Glutamatergic neuron (in vitro differentiated cells): ENCODE measurements at regions not wholly inside any gene's neighbourhood (a gene's known extent, or its start where the extent isn't known, plus 50 kb on each side); places are given as distances from the start of the nearest gene placed in this dataset.
A peak's percentile ranks its signal among the peaks of the same experiment; 100 is the strongest.

ENCODE experiments used
- DNase-seq: peaks from one replicate; pipeline ENCODE4 v3.0.0; 2022
- H3K27ac Mint-ChIP-seq: one replicate; pipeline ENCODE4 v1.8.0; 2020; ENCODE audit warnings: mild to moderate bottlenecking, mixed read lengths, inconsistent platforms; ENCODE audit not compliant: unreplicated experiment
- H3K27me3 Mint-ChIP-seq: one replicate; pipeline ENCODE4 v1.8.0; 2020; ENCODE audit warnings: mild to moderate bottlenecking, moderate library complexity, mixed read lengths, inconsistent platforms; ENCODE audit not compliant: unreplicated experiment
- H3K36me3 Mint-ChIP-seq: one replicate; pipeline ENCODE4 v1.8.0; 2020; ENCODE audit warnings: mild to moderate bottlenecking, mixed read lengths, inconsistent platforms; ENCODE audit not compliant: unreplicated experiment
- H3K4me1 Mint-ChIP-seq: one replicate; pipeline ENCODE4 v1.8.0; 2020; ENCODE audit warnings: mild to moderate bottlenecking, low read depth, mixed read lengths, inconsistent platforms; ENCODE audit not compliant: unreplicated experiment
- H3K4me3 Mint-ChIP-seq: one replicate; pipeline ENCODE4 v1.8.0; 2020; ENCODE audit warnings: mild to moderate bottlenecking, mixed read lengths, inconsistent platforms; ENCODE audit not compliant: unreplicated experiment
- H3K9me3 Mint-ChIP-seq: one replicate; pipeline ENCODE4 v1.8.0; 2020; ENCODE audit warnings: mild to moderate bottlenecking, moderate library complexity, mixed read lengths, inconsistent platforms; ENCODE audit not compliant: unreplicated experiment
- CTCF ChIP-seq: fragments of 200-600 bp; sonication (generic); IDR thresholded peaks from one replicate; pipeline ENCODE4 v1.5.0; 2021; ENCODE audit not compliant: partially characterized antibody, unreplicated experiment

GRCh38 chr13:50400035-50400726 is 384.9 kb downstream of the KCNRG start:
- peaks cover 5% of the 10 kb centered on the region for H3K27me3 Mint-ChIP-seq
- H3K36me3 Mint-ChIP-seq = peaks cover 11% of the 10 kb centered on the region
- DNase-seq = no peak
- TF ChIP-seq CTCF = no peak
- no peak overlapping the region for H3K27ac Mint-ChIP-seq
- H3K9me3 Mint-ChIP-seq = peaks cover 5% of the 10 kb centered on the region
- peaks cover 11% of the 10 kb centered on the region for H3K4me1 Mint-ChIP-seq
- peak overlapping the region; percentile 52 for H3K4me3 Mint-ChIP-seq

GRCh38 chr13:50401049-50401505 is 385.8 kb downstream of the KCNRG start:
- TF ChIP-seq CTCF = no peak
- no peak overlapping the region for H3K4me3 Mint-ChIP-seq
- H3K4me1 Mint-ChIP-seq = peaks cover 11% of the 10 kb centered on the region
- peak overlapping the region; percentile 75 for H3K27ac Mint-ChIP-seq
- peaks cover 11% of the 10 kb centered on the region for H3K36me3 Mint-ChIP-seq
- peaks cover 5% of the 10 kb centered on the region for H3K9me3 Mint-ChIP-seq
- H3K27me3 Mint-ChIP-seq = peaks cover 5% of the 10 kb centered on the region
- DNase-seq = no peak

- peak overlapping the region; percentile 75 for H3K27ac Mint-ChIP-seq
- H3K4me3 Mint-ChIP-seq = no peak overlapping the region
- no peak for DNase-seq
- peaks cover 11% of the 10 kb centered on the region for H3K36me3 Mint-ChIP-seq
- H3K27me3 Mint-ChIP-seq = peaks cover 5% of the 10 kb centered on the region
- H3K4me1 Mint-ChIP-seq = peaks cover 13% of the 10 kb centered on the region
- peaks cover 8% of the 10 kb centered on the region for H3K9me3 Mint-ChIP-seq
- TF ChIP-seq CTCF = no peak
These were observed 386.6 kb downstream of the KCNRG start for GRCh38 chr13:50401721-50402465.

- H3K36me3 Mint-ChIP-seq = peaks cover 6% of the 10 kb centered on the region
- peaks cover 8% of the 10 kb centered on the region for H3K9me3 Mint-ChIP-seq
- H3K27ac Mint-ChIP-seq = no peak overlapping the region
- H3K27me3 Mint-ChIP-seq = no peaks in the 10 kb centered on the region
- DNase-seq = no peak
- peaks cover 18% of the 10 kb centered on the region for H3K4me1 Mint-ChIP-seq
- TF ChIP-seq CTCF = no peak
- no peak overlapping the region for H3K4me3 Mint-ChIP-seq
These were observed 388.1 kb downstream of the KCNRG start for GRCh38 chr13:50403311-50403710.

- Mint-ChIP-seq H3K36me3 (peaks cover 6% of the 10 kb centered on the region), H3K9me3 (peaks cover 8% of the 10 kb centered on the region), H3K27ac (no peak overlapping the region), H3K4me1 (peaks cover 18% of the 10 kb centered on the region), H3K27me3 (no peaks in the 10 kb centered on the region), H3K4me3 (no peak overlapping the region)
- DNase-seq = no peak
- TF ChIP-seq CTCF = no peak
These were observed 388.9 kb downstream of the KCNRG start for GRCh38 chr13:50404116-50404515.
